Neuronal stem cell (in vitro differentiated cells): ENCODE measurements at regions not wholly inside any gene's neighbourhood (a gene's known extent, or its start where the extent isn't known, plus 50 kb on each side); places are given as distances from the start of the nearest gene placed in this dataset.

Source experiments
- DNase-seq: peaks from one replicate; pipeline ENCODE4 v3.0.0-alpha.2; 2013; ENCODE audit warnings: low spot score
- H2AFZ ChIP-seq: one replicate; pipeline ENCODE4 v1.6.1; 2013; ENCODE audit warnings: mild to moderate bottlenecking, low read length, inconsistent platforms
- H2AK5ac ChIP-seq: 2 replicates; pipeline ENCODE4 v1.6.1; 2013; ENCODE audit warnings: low read depth, mild to moderate bottlenecking, inconsistent platforms, low read length, moderate library complexity, mixed read lengths
- H2BK120ac ChIP-seq: 2 replicates; pipeline ENCODE4 v1.6.1; 2013; ENCODE audit warnings: low read depth, mild to moderate bottlenecking, inconsistent platforms, low read length, moderate library complexity, mixed read lengths
- H2BK12ac ChIP-seq: one replicate; pipeline ENCODE4 v1.6.1; 2013; ENCODE audit warnings: low read length, inconsistent platforms
- H2BK15ac ChIP-seq: 2 replicates; pipeline ENCODE4 v1.6.1; 2013; ENCODE audit warnings: mild to moderate bottlenecking, low read length, inconsistent platforms, mixed read lengths
- H2BK5ac ChIP-seq: one replicate; pipeline ENCODE4 v1.6.1; 2013; ENCODE audit warnings: inconsistent platforms, mild to moderate bottlenecking, low read length, moderate library complexity
- H3K14ac ChIP-seq: one replicate; pipeline ENCODE4 v1.6.1; 2013; ENCODE audit warnings: low read length, inconsistent platforms
- H3K18ac ChIP-seq: 2 replicates; pipeline ENCODE4 v1.6.1; 2013; ENCODE audit warnings: low read length, inconsistent platforms
- H3K23ac ChIP-seq: 2 replicates; pipeline ENCODE4 v1.6.1; 2013; ENCODE audit warnings: low read depth, mild to moderate bottlenecking, mixed read lengths, low read length, inconsistent platforms; ENCODE audit not compliant: poor library complexity
- H3K27ac ChIP-seq: replicated peaks from 3 replicates; pipeline ENCODE4 v1.5.1; 2013; ENCODE audit warnings: low read length, inconsistent platforms
- H3K27me3 ChIP-seq, 3 experiments: 2 replicates each; pipeline ENCODE4 v1.6.1; 2013; ENCODE audit warnings: low read length in 3 of 3, mild to moderate bottlenecking in 2 of 3, inconsistent platforms in 1 of 3, low read depth in 1 of 3, mixed read lengths in 1 of 3, moderate library complexity in 1 of 3; ENCODE audit not compliant: control insufficient read depth in 3 of 3, insufficient read depth in 3 of 3
- H3K36me3 ChIP-seq, 2 donors: replicated peaks in 1 of 2; 2 replicates each; pipeline ENCODE4 v1.6.1; 2013; ENCODE audit warnings: low read length in 2 of 2; ENCODE audit not compliant: control insufficient read depth in 2 of 2, insufficient read depth in 2 of 2
- H3K4ac ChIP-seq: 2 replicates; pipeline ENCODE4 v1.6.1; 2013; ENCODE audit warnings: inconsistent platforms, mild to moderate bottlenecking, low read length, moderate library complexity
- H3K4me1 ChIP-seq, 2 donors: 1 replicate in 1 of 2; 2 replicates in 1 of 2; pipeline ENCODE4 v1.6.1; 2013; ENCODE audit warnings: low read length in 2 of 2, low read depth in 1 of 2; ENCODE audit not compliant: control insufficient read depth in 2 of 2, insufficient read depth in 1 of 2
- H3K4me2 ChIP-seq: one replicate; pipeline ENCODE4 v1.6.1; 2013; ENCODE audit warnings: mild to moderate bottlenecking, low read length, inconsistent platforms; ENCODE audit not compliant: insufficient read depth, poor library complexity, severe bottlenecking
- H3K4me3 ChIP-seq, 2 donors: 2 replicates each; pipeline ENCODE4 v1.5.1; 2013; ENCODE audit warnings: low read length in 2 of 2, mild to moderate bottlenecking in 2 of 2, inconsistent platforms in 1 of 2, moderate library complexity in 1 of 2
- H3K79me1 ChIP-seq: one replicate; pipeline ENCODE4 v1.6.1; 2013; ENCODE audit warnings: low read depth, mild to moderate bottlenecking, inconsistent platforms, low read length, moderate library complexity
- H3K9ac ChIP-seq: one replicate; pipeline ENCODE4 v1.6.1; 2013; ENCODE audit warnings: mild to moderate bottlenecking, low read depth, low read length, inconsistent platforms; ENCODE audit not compliant: poor library complexity
- H3K9me3 ChIP-seq, 2 donors: replicated peaks in 1 of 2; 2 replicates each; pipeline versions ENCODE3 to v1.6.1; 2013; ENCODE audit warnings: low read length in 2 of 2, mild to moderate bottlenecking in 2 of 2, inconsistent platforms in 1 of 2, low read depth in 1 of 2, mixed read lengths in 1 of 2, moderate library complexity in 1 of 2; ENCODE audit not compliant: control insufficient read depth in 2 of 2, insufficient read depth in 1 of 2
- H4K8ac ChIP-seq: one replicate; pipeline ENCODE4 v1.6.1; 2013; ENCODE audit warnings: low read depth, mild to moderate bottlenecking, inconsistent platforms, low read length, moderate library complexity
- H4K91ac ChIP-seq: one replicate; pipeline ENCODE4 v1.6.1; 2013; ENCODE audit warnings: low read length, low read depth, mild to moderate bottlenecking, inconsistent platforms; ENCODE audit not compliant: poor library complexity
- WGBS, 2 donors: extraction: QIAGEN DNeasy Blood & Tissue Kit; methylation state at CpG; one replicate each; pipeline ENCODE4 v1.1.7; 2013; ENCODE audit warnings: missing lambda C conversion rate in 2 of 2, mixed read lengths in 1 of 2; ENCODE audit not compliant: insufficient read length in 2 of 2, insufficient replicate concordance in 1 of 2; ENCODE audit errors: extremely low coverage in 2 of 2; 5-methylcytosine and 5-hydroxymethylcytosine counted together

- Histone ChIP-seq H3K14ac (no peak overlapping the region), H3K18ac (no peak overlapping the region), H3K9me3 (no peaks in the 10 kb centered on the region), H3K27me3 (peaks cover 0 to 8% (median 0%) of the 10 kb centered on the region in 3 experiments), H4K8ac (no peak overlapping the region), H3K79me1 (no peaks in the 10 kb centered on the region), H2BK12ac (no peak overlapping the region), H3K9ac (no peak overlapping the region), H3K36me3 (no peaks in the 10 kb centered on the region), H2AK5ac (no peak overlapping the region), H3K4ac (no peak overlapping the region), H2BK5ac (no peak overlapping the region), H2AFZ (no peak overlapping the region), H4K91ac (no peak overlapping the region), H3K27ac (no peak overlapping the region), H2BK15ac (no peak overlapping the region), H2BK120ac (no peak overlapping the region), H3K4me2 (no peak overlapping the region), H3K4me1 (peaks cover 3 to 10% of the 10 kb centered on the region in 2 donors), H3K4me3 (no peak overlapping the region), H3K23ac (no peak overlapping the region)
- DNase-seq: no peak
- WGBS, 2 donors: no CpG with 5 or more reads among the region's 2 CpGs
Measured at GRCh38 chr9:16331031-16331430, 539.4 kb downstream of the BNC2 start.

DNA sequence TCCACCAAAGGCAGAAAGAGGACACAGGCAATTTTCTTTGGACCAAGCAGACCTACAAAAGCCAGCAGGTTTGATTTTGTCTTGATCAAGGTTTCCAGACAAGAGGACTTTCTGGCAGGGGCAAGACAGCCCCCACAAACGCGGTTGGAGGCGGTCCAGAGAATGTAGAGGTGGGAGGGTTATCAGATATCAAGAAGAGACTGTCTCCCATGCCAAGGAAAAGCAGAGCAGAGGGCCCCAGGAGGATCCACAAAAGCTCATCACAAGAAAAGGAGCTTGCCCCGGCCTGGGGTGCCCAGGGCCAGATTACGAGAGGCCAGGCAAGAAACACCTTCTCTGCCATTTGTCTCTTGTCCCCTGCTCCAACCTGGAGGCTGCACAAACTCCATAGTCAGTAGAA is 538.9 kb downstream of the BNC2 start:
- H2AK5ac ChIP-seq: no peak overlapping the region

DNA sequence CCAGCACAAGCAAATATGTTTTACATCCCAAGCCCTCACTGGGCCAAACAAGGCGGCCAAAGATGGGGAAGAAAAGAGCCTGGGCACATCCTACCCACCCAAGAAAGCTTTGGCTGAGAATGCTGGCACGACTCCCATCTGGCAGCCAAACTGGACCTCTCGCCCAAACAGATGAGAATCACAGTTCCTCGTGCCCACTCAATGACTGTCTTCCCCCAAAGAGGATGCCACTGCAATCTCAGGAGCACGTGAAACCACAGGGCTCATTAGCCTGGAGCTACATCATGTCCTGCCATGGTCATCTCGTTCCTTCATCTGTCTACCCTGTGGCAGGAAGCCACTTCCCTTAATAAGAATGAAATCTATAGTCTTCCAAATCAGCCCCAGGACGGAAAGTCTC is 536.8 kb downstream of the BNC2 start:
- Histone ChIP-seq H4K8ac (no peak overlapping the region), H2BK5ac (no peak overlapping the region), H3K9me3 (no peaks in the 10 kb centered on the region), H3K4me1 (peaks cover 3 to 10% of the 10 kb centered on the region in 2 donors), H3K18ac (no peak overlapping the region), H3K9ac (no peak overlapping the region), H3K4ac (no peak overlapping the region), H3K23ac (no peak overlapping the region), H3K4me2 (no peak overlapping the region), H3K27ac (no peak overlapping the region), H3K4me3 (no peak overlapping the region), H2AK5ac (no peak overlapping the region), H3K36me3 (no peaks in the 10 kb centered on the region), H2BK120ac (no peak overlapping the region), H2BK15ac (no peak overlapping the region), H3K27me3 (peaks cover 0 to 8% (median 0%) of the 10 kb centered on the region in 3 experiments), H3K14ac (no peak overlapping the region), H4K91ac (no peak overlapping the region), H2BK12ac (no peak overlapping the region), H2AFZ (no peak overlapping the region), H3K79me1 (no peaks in the 10 kb centered on the region)
- no CpG with 5 or more reads among the region's 7 CpGs for WGBS, 2 donors
- DNase-seq: no peak

More for the DNA sequence above, 538.9 kb downstream of the BNC2 start:
- no peak overlapping the region for H2BK120ac ChIP-seq
- no peak overlapping the region for H3K4me3 ChIP-seq
- H3K9me3 ChIP-seq: no peaks in the 10 kb centered on the region
- H3K18ac ChIP-seq: peak overlapping the region; percentile 3
- H3K4me2 ChIP-seq: no peak overlapping the region
- peaks cover 0 to 8% (median 0%) of the 10 kb centered on the region in 3 experiments for H3K27me3 ChIP-seq
- no peak overlapping the region for H3K23ac ChIP-seq
- peaks cover 3 to 10% of the 10 kb centered on the region in 2 donors for H3K4me1 ChIP-seq
- no peaks in the 10 kb centered on the region for H3K36me3 ChIP-seq
- H2BK12ac ChIP-seq: no peak overlapping the region
- no peak overlapping the region for H3K9ac ChIP-seq
- DNase-seq: no peak
- no peak overlapping the region for H2BK5ac ChIP-seq
- H4K91ac ChIP-seq: no peak overlapping the region
- no peak overlapping the region for H3K14ac ChIP-seq
- H4K8ac ChIP-seq: no peak overlapping the region
- H3K79me1 ChIP-seq: no peaks in the 10 kb centered on the region
- WGBS, 2 donors: no CpG with 5 or more reads among the region's 5 CpGs
- no peak overlapping the region for H2BK15ac ChIP-seq
- no peak overlapping the region for H2AFZ ChIP-seq
- no peak overlapping the region for H3K4ac ChIP-seq
- H3K27ac ChIP-seq: no peak overlapping the region

DNA sequence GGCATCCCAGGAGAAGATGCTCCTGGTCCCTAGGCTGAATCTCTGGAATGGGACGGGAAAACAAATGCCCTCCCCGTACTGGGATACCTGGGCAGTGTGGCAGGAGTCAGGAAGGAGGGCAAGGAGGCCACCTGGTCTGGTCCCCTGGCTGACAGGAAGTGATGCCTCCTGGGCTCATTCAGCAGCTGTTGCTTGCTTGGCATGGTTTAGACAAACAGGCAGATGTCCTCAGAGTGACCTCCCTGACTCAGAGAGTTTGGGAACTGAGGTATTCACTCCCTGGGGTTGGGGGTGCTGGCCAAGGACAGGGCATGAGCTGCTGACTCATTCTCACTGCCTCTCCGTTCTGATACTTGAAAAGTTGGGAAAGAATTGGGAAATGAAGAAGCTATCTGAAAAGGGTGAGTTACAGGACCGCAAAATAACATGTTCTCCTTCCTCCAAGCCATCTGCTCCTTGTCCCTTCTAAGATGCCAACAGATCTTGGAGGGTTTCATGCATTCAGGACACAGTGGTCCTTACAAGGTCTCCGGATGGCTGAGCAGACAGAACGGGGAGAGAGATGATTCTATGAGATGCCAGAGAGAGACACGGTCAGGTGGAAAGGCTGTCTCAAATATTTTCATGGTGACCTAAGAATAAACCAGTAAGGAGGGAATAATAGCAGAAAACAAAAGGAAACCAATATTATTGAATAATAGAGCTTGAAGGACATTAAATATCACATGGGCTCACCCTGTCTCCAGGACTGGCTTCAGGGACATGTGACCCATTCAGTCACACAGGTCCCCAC is 534.5 kb downstream of the BNC2 start:
- WGBS, 2 donors: no CpG with 5 or more reads among the region's 7 CpGs
- no peak overlapping the region for H3K4me3 ChIP-seq
- no peak for DNase-seq
- no peaks in the 10 kb centered on the region for H3K79me1 ChIP-seq
- H2AK5ac ChIP-seq: no peak overlapping the region
- H2BK12ac ChIP-seq: no peak overlapping the region
- no peak overlapping the region for H3K9ac ChIP-seq
- H3K27ac ChIP-seq: no peak overlapping the region
- H2BK15ac ChIP-seq: no peak overlapping the region
- H3K9me3 ChIP-seq: no peaks in the 10 kb centered on the region
- no peaks in the 10 kb centered on the region for H3K4me1 ChIP-seq
- no peak overlapping the region for H4K91ac ChIP-seq
- no peak overlapping the region for H3K14ac ChIP-seq
- peaks cover 0 to 3% (median 0%) of the 10 kb centered on the region in 3 experiments for H3K27me3 ChIP-seq
- no peak overlapping the region for H2BK5ac ChIP-seq
- H3K23ac ChIP-seq: no peak overlapping the region
- no peak overlapping the region for H2BK120ac ChIP-seq
- no peak overlapping the region for H3K18ac ChIP-seq
- no peak overlapping the region for H3K4me2 ChIP-seq
- no peak overlapping the region for H3K4ac ChIP-seq
- no peak overlapping the region for H4K8ac ChIP-seq
- no peak overlapping the region for H2AFZ ChIP-seq
- H3K36me3 ChIP-seq: no peaks in the 10 kb centered on the region
